Neuronal stem cell (in vitro differentiated cells): ENCODE measurements at regions not wholly inside any gene's neighbourhood (a gene's known extent, or its start where the extent isn't known, plus 50 kb on each side); places are given as distances from the start of the nearest gene placed in this dataset.

Source experiments
- DNase-seq: peaks from one replicate; pipeline ENCODE4 v3.0.0-alpha.2; 2013; ENCODE audit warnings: low spot score
- H2AFZ ChIP-seq: one replicate; pipeline ENCODE4 v1.6.1; 2013; ENCODE audit warnings: mild to moderate bottlenecking, low read length, inconsistent platforms
- H2AK5ac ChIP-seq: 2 replicates; pipeline ENCODE4 v1.6.1; 2013; ENCODE audit warnings: low read depth, mild to moderate bottlenecking, inconsistent platforms, low read length, moderate library complexity, mixed read lengths
- H2BK120ac ChIP-seq: 2 replicates; pipeline ENCODE4 v1.6.1; 2013; ENCODE audit warnings: low read depth, mild to moderate bottlenecking, inconsistent platforms, low read length, moderate library complexity, mixed read lengths
- H2BK12ac ChIP-seq: one replicate; pipeline ENCODE4 v1.6.1; 2013; ENCODE audit warnings: low read length, inconsistent platforms
- H2BK15ac ChIP-seq: 2 replicates; pipeline ENCODE4 v1.6.1; 2013; ENCODE audit warnings: mild to moderate bottlenecking, low read length, inconsistent platforms, mixed read lengths
- H2BK5ac ChIP-seq: one replicate; pipeline ENCODE4 v1.6.1; 2013; ENCODE audit warnings: inconsistent platforms, mild to moderate bottlenecking, low read length, moderate library complexity
- H3K14ac ChIP-seq: one replicate; pipeline ENCODE4 v1.6.1; 2013; ENCODE audit warnings: low read length, inconsistent platforms
- H3K18ac ChIP-seq: 2 replicates; pipeline ENCODE4 v1.6.1; 2013; ENCODE audit warnings: low read length, inconsistent platforms
- H3K23ac ChIP-seq: 2 replicates; pipeline ENCODE4 v1.6.1; 2013; ENCODE audit warnings: low read depth, mild to moderate bottlenecking, mixed read lengths, low read length, inconsistent platforms; ENCODE audit not compliant: poor library complexity
- H3K27ac ChIP-seq: replicated peaks from 3 replicates; pipeline ENCODE4 v1.5.1; 2013; ENCODE audit warnings: low read length, inconsistent platforms
- H3K27me3 ChIP-seq, 3 experiments: 2 replicates each; pipeline ENCODE4 v1.6.1; 2013; ENCODE audit warnings: low read length in 3 of 3, mild to moderate bottlenecking in 2 of 3, inconsistent platforms in 1 of 3, low read depth in 1 of 3, mixed read lengths in 1 of 3, moderate library complexity in 1 of 3; ENCODE audit not compliant: control insufficient read depth in 3 of 3, insufficient read depth in 3 of 3
- H3K36me3 ChIP-seq, 2 donors: replicated peaks in 1 of 2; 2 replicates each; pipeline ENCODE4 v1.6.1; 2013; ENCODE audit warnings: low read length in 2 of 2; ENCODE audit not compliant: control insufficient read depth in 2 of 2, insufficient read depth in 2 of 2
- H3K4ac ChIP-seq: 2 replicates; pipeline ENCODE4 v1.6.1; 2013; ENCODE audit warnings: inconsistent platforms, mild to moderate bottlenecking, low read length, moderate library complexity
- H3K4me1 ChIP-seq, 2 donors: 1 replicate in 1 of 2; 2 replicates in 1 of 2; pipeline ENCODE4 v1.6.1; 2013; ENCODE audit warnings: low read length in 2 of 2, low read depth in 1 of 2; ENCODE audit not compliant: control insufficient read depth in 2 of 2, insufficient read depth in 1 of 2
- H3K4me2 ChIP-seq: one replicate; pipeline ENCODE4 v1.6.1; 2013; ENCODE audit warnings: mild to moderate bottlenecking, low read length, inconsistent platforms; ENCODE audit not compliant: insufficient read depth, poor library complexity, severe bottlenecking
- H3K4me3 ChIP-seq, 2 donors: 2 replicates each; pipeline ENCODE4 v1.5.1; 2013; ENCODE audit warnings: low read length in 2 of 2, mild to moderate bottlenecking in 2 of 2, inconsistent platforms in 1 of 2, moderate library complexity in 1 of 2
- H3K79me1 ChIP-seq: one replicate; pipeline ENCODE4 v1.6.1; 2013; ENCODE audit warnings: low read depth, mild to moderate bottlenecking, inconsistent platforms, low read length, moderate library complexity
- H3K9ac ChIP-seq: one replicate; pipeline ENCODE4 v1.6.1; 2013; ENCODE audit warnings: mild to moderate bottlenecking, low read depth, low read length, inconsistent platforms; ENCODE audit not compliant: poor library complexity
- H3K9me3 ChIP-seq, 2 donors: replicated peaks in 1 of 2; 2 replicates each; pipeline versions ENCODE3 to v1.6.1; 2013; ENCODE audit warnings: low read length in 2 of 2, mild to moderate bottlenecking in 2 of 2, inconsistent platforms in 1 of 2, low read depth in 1 of 2, mixed read lengths in 1 of 2, moderate library complexity in 1 of 2; ENCODE audit not compliant: control insufficient read depth in 2 of 2, insufficient read depth in 1 of 2
- H4K8ac ChIP-seq: one replicate; pipeline ENCODE4 v1.6.1; 2013; ENCODE audit warnings: low read depth, mild to moderate bottlenecking, inconsistent platforms, low read length, moderate library complexity
- H4K91ac ChIP-seq: one replicate; pipeline ENCODE4 v1.6.1; 2013; ENCODE audit warnings: low read length, low read depth, mild to moderate bottlenecking, inconsistent platforms; ENCODE audit not compliant: poor library complexity
- WGBS, 2 donors: extraction: QIAGEN DNeasy Blood & Tissue Kit; methylation state at CpG; one replicate each; pipeline ENCODE4 v1.1.7; 2013; ENCODE audit warnings: missing lambda C conversion rate in 2 of 2, mixed read lengths in 1 of 2; ENCODE audit not compliant: insufficient read length in 2 of 2, insufficient replicate concordance in 1 of 2; ENCODE audit errors: extremely low coverage in 2 of 2; 5-methylcytosine and 5-hydroxymethylcytosine counted together

GRCh38 chr4:187046471-187046870 is 322.8 kb upstream of the FAT1 start:
- no peaks in the 10 kb centered on the region for H3K4me1 ChIP-seq
- no peak overlapping the region for H3K4me2 ChIP-seq
- peaks cover 0 to 3% of the 10 kb centered on the region in 2 donors for H3K9me3 ChIP-seq
- H3K14ac ChIP-seq: no peak overlapping the region
- no peak overlapping the region for H2AFZ ChIP-seq
- no peak overlapping the region for H3K23ac ChIP-seq
- no CpG with 5 or more reads among the region's 4 CpGs for WGBS, 2 donors
- H4K91ac ChIP-seq: no peak overlapping the region
- no peak overlapping the region for H2BK5ac ChIP-seq
- no peak for DNase-seq
- no peak overlapping the region for H3K27ac ChIP-seq
- H3K79me1 ChIP-seq: no peaks in the 10 kb centered on the region
- no peak overlapping the region for H4K8ac ChIP-seq
- no peak overlapping the region for H2AK5ac ChIP-seq
- no peak overlapping the region for H2BK12ac ChIP-seq
- H3K27me3 ChIP-seq: peaks cover 0 to 7% (median 0%) of the 10 kb centered on the region in 3 experiments
- H3K36me3 ChIP-seq: no peaks in the 10 kb centered on the region
- no peak overlapping the region for H3K18ac ChIP-seq
- H2BK120ac ChIP-seq: no peak overlapping the region
- no peak overlapping the region for H3K4ac ChIP-seq
- no peak overlapping the region for H2BK15ac ChIP-seq
- no peak overlapping the region for H3K4me3 ChIP-seq
- H3K9ac ChIP-seq: no peak overlapping the region

GRCh38 chr4:187059021-187059420 is 335.4 kb upstream of the FAT1 start:
- DNase-seq: no peak
- no peaks in the 10 kb centered on the region for H3K4me1 ChIP-seq
- H2AK5ac ChIP-seq: no peak overlapping the region
- H2BK15ac ChIP-seq: no peak overlapping the region
- H3K27me3 ChIP-seq: no peaks in the 10 kb centered on the region
- H2BK120ac ChIP-seq: no peak overlapping the region
- peak overlapping the region in 1 of 2 donors; percentile 57 for H3K4me3 ChIP-seq
- peaks cover 0 to 5% of the 10 kb centered on the region in 2 donors for H3K9me3 ChIP-seq
- no peak overlapping the region for H3K14ac ChIP-seq
- no peak overlapping the region for H4K8ac ChIP-seq
- WGBS, 2 donors: no CpG with 5 or more reads among the region's 9 CpGs
- no peak overlapping the region for H3K4ac ChIP-seq
- no peak overlapping the region for H3K9ac ChIP-seq
- H4K91ac ChIP-seq: no peak overlapping the region
- no peak overlapping the region for H3K23ac ChIP-seq
- no peak overlapping the region for H3K27ac ChIP-seq
- H2AFZ ChIP-seq: no peak overlapping the region
- H3K18ac ChIP-seq: no peak overlapping the region
- H3K4me2 ChIP-seq: no peak overlapping the region
- H2BK12ac ChIP-seq: no peak overlapping the region
- H3K79me1 ChIP-seq: no peaks in the 10 kb centered on the region
- H3K36me3 ChIP-seq: no peaks in the 10 kb centered on the region
- H2BK5ac ChIP-seq: no peak overlapping the region

DNA sequence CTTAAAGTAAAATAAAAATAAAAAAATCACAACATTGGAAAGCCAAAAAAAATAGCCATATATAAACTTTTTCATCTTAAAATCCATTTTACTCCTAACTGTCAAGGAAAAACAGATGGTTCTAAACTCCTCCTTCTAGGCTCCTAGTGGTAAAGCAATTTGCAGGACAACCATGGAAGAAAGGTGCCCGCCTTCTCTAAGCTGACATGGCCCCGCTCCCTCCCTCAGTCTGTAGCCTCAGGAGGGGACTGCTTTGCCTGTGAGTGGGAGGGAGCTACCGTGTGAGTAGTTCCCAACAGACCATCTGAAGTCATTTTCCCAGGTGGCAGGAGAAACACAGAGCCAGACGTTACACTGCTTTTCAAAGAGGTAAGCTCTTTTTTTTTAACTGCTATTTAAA is 336.2 kb upstream of the FAT1 start:
- no peak overlapping the region for H3K18ac ChIP-seq
- H3K9me3 ChIP-seq: peaks cover 0 to 5% of the 10 kb centered on the region in 2 donors
- H2BK15ac ChIP-seq: no peak overlapping the region
- H2BK120ac ChIP-seq: no peak overlapping the region
- no CpG with 5 or more reads among the region's 4 CpGs for WGBS, 2 donors
- no peak overlapping the region for H4K8ac ChIP-seq
- H3K27ac ChIP-seq: no peak overlapping the region
- H3K9ac ChIP-seq: no peak overlapping the region
- no peak overlapping the region for H3K4ac ChIP-seq
- H3K4me2 ChIP-seq: no peak overlapping the region
- H3K79me1 ChIP-seq: no peaks in the 10 kb centered on the region
- no peak for DNase-seq
- H3K14ac ChIP-seq: no peak overlapping the region
- no peak overlapping the region for H4K91ac ChIP-seq
- no peaks in the 10 kb centered on the region for H3K36me3 ChIP-seq
- no peak overlapping the region for H2AFZ ChIP-seq
- H3K4me3 ChIP-seq: no peak overlapping the region
- no peak overlapping the region for H2BK5ac ChIP-seq
- H3K4me1 ChIP-seq: no peaks in the 10 kb centered on the region
- H3K23ac ChIP-seq: no peak overlapping the region
- no peaks in the 10 kb centered on the region for H3K27me3 ChIP-seq
- no peak overlapping the region for H2AK5ac ChIP-seq
- peak overlapping the region; percentile 58 for H2BK12ac ChIP-seq

- Histone ChIP-seq H2AFZ (no peak overlapping the region), H3K4me3 (peak overlapping the region in 1 of 2 donors; percentile 64), H3K4me1 (no peaks in the 10 kb centered on the region), H3K9me3 (peaks cover 0 to 5% of the 10 kb centered on the region in 2 donors), H2AK5ac (no peak overlapping the region), H3K4me2 (no peak overlapping the region), H3K18ac (peak overlapping the region; percentile 5), H3K9ac (no peak overlapping the region), H2BK15ac (no peak overlapping the region), H3K79me1 (no peaks in the 10 kb centered on the region), H2BK120ac (no peak overlapping the region), H3K27ac (no peak overlapping the region), H3K4ac (no peak overlapping the region), H2BK12ac (no peak overlapping the region), H2BK5ac (no peak overlapping the region), H3K14ac (no peak overlapping the region), H3K36me3 (no peaks in the 10 kb centered on the region), H3K27me3 (no peaks in the 10 kb centered on the region), H4K8ac (no peak overlapping the region), H4K91ac (no peak overlapping the region), H3K23ac (no peak overlapping the region)
- no peak for DNase-seq
- no CpG with 5 or more reads among the region's 14 CpGs for WGBS, 2 donors
Observed at GRCh38 chr4:187060551-187060950, 336.9 kb upstream of the FAT1 start.
